HCT116 (cell line): ENCODE measurements at regions not wholly inside any gene's neighbourhood (a gene's known extent, or its start where the extent isn't known, plus 50 kb on each side); places are given as distances from the start of the nearest gene placed in this dataset.
"Not testable (repeated sequence)": the region's sequence is repeated elsewhere in the genome, so short reads cannot be mapped to it uniquely, and the experiment has no call there.

ENCODE experiments used
- POLR2A ChIP-seq: IDR thresholded peaks from 2 replicates; pipeline ENCODE4 v1.7.0; 2011; ENCODE audit warnings: borderline replicate concordance; ENCODE audit not compliant: insufficient read depth, insufficient read length; ENCODE audit errors: extremely low read depth
- POLR2AphosphoS5 ChIP-seq: IDR thresholded peaks from 2 replicates; pipeline ENCODE4 v1.6.1; 2011; ENCODE audit warnings: mild to moderate bottlenecking, low read depth, low read length, moderate library complexity
- ZNF274 ChIP-seq: fragments of 200-500 bp; sonication (Bioruptor generic); IDR thresholded peaks from 2 replicates; pipeline ENCODE4 v1.6.1; 2014; ENCODE audit warnings: mild to moderate bottlenecking, low read depth, low read length, inconsistent platforms
- TF ChIP-seq, protein P1 (sequence below), 3 experiments: fragments of 200-600 bp in 1 of 3; sonication (generic) in 1 of 3; IDR thresholded peaks in 2 of 3; conservative IDR thresholded peaks in 1 of 3; 2 replicates each; pipeline ENCODE4 v1.5.1; 2012 to 2017; ENCODE audit warnings: low read depth in 2 of 3, low read length in 2 of 3, antibody characterized with exemption in 1 of 3, borderline replicate concordance in 1 of 3, control low read depth in 1 of 3, mild to moderate bottlenecking in 1 of 3, mixed read lengths in 1 of 3, mixed run types in 1 of 3, moderate library complexity in 1 of 3; ENCODE audit not compliant: insufficient read depth in 1 of 3
- TF ChIP-seq, protein P2 (sequence below): IDR thresholded peaks from 2 replicates; pipeline ENCODE4 v1.6.1; 2012

DNA sequence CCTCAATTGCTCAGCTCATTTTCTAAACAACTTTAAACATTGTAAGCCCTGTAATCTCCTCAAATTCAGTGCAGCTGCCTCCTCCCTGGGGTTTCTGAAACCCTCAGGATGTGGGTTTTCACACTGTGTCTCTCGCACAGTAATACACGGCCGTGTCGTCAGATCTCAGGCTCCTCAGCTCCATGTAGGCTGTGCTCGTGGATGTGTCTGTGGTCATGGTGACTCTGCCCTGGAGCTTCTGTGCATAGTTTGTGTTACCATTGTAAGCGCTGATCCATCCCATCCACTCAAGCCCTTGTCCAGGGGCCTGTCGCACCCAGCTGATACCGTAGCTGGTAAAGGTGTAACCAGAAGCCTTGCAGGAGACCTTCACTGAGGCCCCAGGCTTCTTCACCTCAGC lies 658.4 kb downstream of the TMEM121 start:
- TF ChIP-seq, protein P1, sequence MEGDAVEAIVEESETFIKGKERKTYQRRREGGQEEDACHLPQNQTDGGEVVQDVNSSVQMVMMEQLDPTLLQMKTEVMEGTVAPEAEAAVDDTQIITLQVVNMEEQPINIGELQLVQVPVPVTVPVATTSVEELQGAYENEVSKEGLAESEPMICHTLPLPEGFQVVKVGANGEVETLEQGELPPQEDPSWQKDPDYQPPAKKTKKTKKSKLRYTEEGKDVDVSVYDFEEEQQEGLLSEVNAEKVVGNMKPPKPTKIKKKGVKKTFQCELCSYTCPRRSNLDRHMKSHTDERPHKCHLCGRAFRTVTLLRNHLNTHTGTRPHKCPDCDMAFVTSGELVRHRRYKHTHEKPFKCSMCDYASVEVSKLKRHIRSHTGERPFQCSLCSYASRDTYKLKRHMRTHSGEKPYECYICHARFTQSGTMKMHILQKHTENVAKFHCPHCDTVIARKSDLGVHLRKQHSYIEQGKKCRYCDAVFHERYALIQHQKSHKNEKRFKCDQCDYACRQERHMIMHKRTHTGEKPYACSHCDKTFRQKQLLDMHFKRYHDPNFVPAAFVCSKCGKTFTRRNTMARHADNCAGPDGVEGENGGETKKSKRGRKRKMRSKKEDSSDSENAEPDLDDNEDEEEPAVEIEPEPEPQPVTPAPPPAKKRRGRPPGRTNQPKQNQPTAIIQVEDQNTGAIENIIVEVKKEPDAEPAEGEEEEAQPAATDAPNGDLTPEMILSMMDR (IDR thresholded peaks at IDR 0.05 in 2 of 3, conservative IDR thresholded peaks at IDR 0.05 in 1 of 3; ENCODE audit: borderline replicate concordance in 1 of 3, insufficient read depth in 1 of 3, low read depth in 2 of 3, low read length in 2 of 3), result not testable (repeated sequence)
- TF ChIP-seq POLR2A, ZNF274, POLR2AphosphoS5: not testable (repeated sequence)
- TF ChIP-seq, protein P2, sequence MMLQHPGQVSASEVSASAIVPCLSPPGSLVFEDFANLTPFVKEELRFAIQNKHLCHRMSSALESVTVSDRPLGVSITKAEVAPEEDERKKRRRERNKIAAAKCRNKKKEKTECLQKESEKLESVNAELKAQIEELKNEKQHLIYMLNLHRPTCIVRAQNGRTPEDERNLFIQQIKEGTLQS, result not testable (repeated sequence)
